Chondrocyte (in vitro differentiated cells): ENCODE measurements at regions not wholly inside any gene's neighbourhood (a gene's known extent, or its start where the extent isn't known, plus 50 kb on each side); places are given as distances from the start of the nearest gene placed in this dataset.
"Not testable (repeated sequence)": the region's sequence is repeated elsewhere in the genome, so short reads cannot be mapped to it uniquely, and the experiment has no call there.

Experiments used
- DNase-seq: peaks from one replicate; pipeline ENCODE4 v3.0.0; 2021; ENCODE audit warnings: mixed read lengths, low spot score
- H3K27ac Mint-ChIP-seq: one replicate; pipeline ENCODE4 v1.8.0; 2021; ENCODE audit warnings: mild to moderate bottlenecking, moderate library complexity, mixed read lengths; ENCODE audit not compliant: unreplicated experiment
- H3K27me3 Mint-ChIP-seq: 2 replicates; pipeline ENCODE4 v1.8.0; 2021; ENCODE audit warnings: low read depth, mixed read lengths
- H3K36me3 Mint-ChIP-seq: 2 replicates; pipeline ENCODE4 v1.8.0; 2021; ENCODE audit warnings: low read depth, mixed read lengths
- H3K4me1 Mint-ChIP-seq: 2 replicates; pipeline ENCODE4 v1.8.0; 2021; ENCODE audit warnings: low read depth, mild to moderate bottlenecking, mixed read lengths
- H3K4me3 Mint-ChIP-seq: one replicate; pipeline ENCODE4 v1.8.0; 2021; ENCODE audit warnings: mild to moderate bottlenecking, moderate library complexity, mixed read lengths; ENCODE audit not compliant: unreplicated experiment
- H3K9me3 Mint-ChIP-seq: 2 replicates; pipeline ENCODE4 v1.8.0; 2021; ENCODE audit warnings: low read depth, mixed read lengths
- CTCF ChIP-seq: fragments of 200-600 bp; sonication (generic); IDR thresholded peaks from 2 replicates; pipeline ENCODE4 v1.5.0; 2021; ENCODE audit warnings: antibody characterized with exemption, mild to moderate bottlenecking, moderate library complexity

- Mint-ChIP-seq H3K27ac (no peak overlapping the region), H3K9me3 (peaks cover 4% of the 10 kb centered on the region), H3K36me3 (no peaks in the 10 kb centered on the region), H3K4me3 (no peak overlapping the region), H3K27me3 (peaks cover 1% of the 10 kb centered on the region), H3K4me1 (no peaks in the 10 kb centered on the region)
- no peak for TF ChIP-seq CTCF
- DNase-seq = no peak
Observed at GRCh38 chr5:110878115-110878514, 139.3 kb downstream of the SLC25A46 start.

DNA sequence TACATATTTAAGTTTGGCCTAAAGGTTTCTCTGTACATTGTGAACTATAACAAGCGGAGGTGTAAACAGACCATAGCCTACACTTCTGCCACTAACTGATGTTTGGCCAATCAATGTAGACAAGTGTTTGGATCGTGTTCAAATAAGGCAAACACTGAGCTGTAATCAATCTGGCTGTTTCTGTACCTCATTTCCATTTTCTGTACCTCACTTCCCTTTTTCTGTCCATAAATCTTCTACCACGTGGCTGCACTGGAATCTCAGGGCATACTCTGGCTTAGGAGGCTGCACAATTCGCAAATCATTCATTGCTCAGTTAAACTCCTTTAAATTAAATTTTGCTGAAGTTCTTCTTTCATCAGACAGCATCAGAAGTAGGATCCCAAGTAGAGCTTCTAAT is 140.9 kb downstream of the SLC25A46 start:
- DNase-seq = no peak
- H3K36me3 Mint-ChIP-seq = no peaks in the 10 kb centered on the region
- no peaks in the 10 kb centered on the region for H3K4me1 Mint-ChIP-seq
- H3K9me3 Mint-ChIP-seq = peaks cover 6% of the 10 kb centered on the region
- no peak overlapping the region for H3K4me3 Mint-ChIP-seq
- H3K27me3 Mint-ChIP-seq = peaks cover 1% of the 10 kb centered on the region
- H3K27ac Mint-ChIP-seq = no peak overlapping the region
- no peak for TF ChIP-seq CTCF

DNA sequence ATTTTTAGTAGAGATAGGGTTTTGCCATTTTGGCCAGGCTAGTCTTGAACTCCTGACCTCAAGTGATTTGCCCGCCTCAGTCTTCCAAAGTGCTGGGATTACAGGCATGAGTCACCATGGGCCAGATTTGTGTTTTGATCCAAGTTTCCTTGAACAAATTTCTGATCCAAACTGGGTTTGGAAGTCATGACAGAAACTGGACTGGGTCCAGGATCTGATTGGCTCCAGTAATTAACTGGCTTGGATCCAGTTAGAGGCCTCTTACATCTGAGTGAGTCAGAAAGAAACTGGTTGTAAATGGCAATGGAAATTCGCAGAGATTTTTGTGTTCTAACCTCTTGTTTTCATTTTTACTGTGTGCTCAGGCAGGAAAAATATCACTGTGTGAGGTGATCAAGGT is 141.6 kb downstream of the SLC25A46 start:
- Mint-ChIP-seq H3K4me1 (no peaks in the 10 kb centered on the region), H3K36me3 (no peaks in the 10 kb centered on the region), H3K9me3 (peaks cover 6% of the 10 kb centered on the region), H3K4me3 (no peak overlapping the region), H3K27ac (no peak overlapping the region), H3K27me3 (peaks cover 1% of the 10 kb centered on the region)
- TF ChIP-seq CTCF = no peak
- DNase-seq = no peak

GRCh38 chr5:110884005-110884404 is 145.2 kb downstream of the SLC25A46 start:
- Mint-ChIP-seq H3K4me3 (no peak overlapping the region), H3K36me3 (no peaks in the 10 kb centered on the region), H3K4me1 (no peaks in the 10 kb centered on the region), H3K9me3 (peaks cover 19% of the 10 kb centered on the region), H3K27ac (no peak overlapping the region), H3K27me3 (no peaks in the 10 kb centered on the region)
- TF ChIP-seq CTCF = no peak
- DNase-seq = no peak

GRCh38 chr5:110887170-110887569 is 148.4 kb downstream of the SLC25A46 start:
- H3K27ac Mint-ChIP-seq, H3K4me1 Mint-ChIP-seq, H3K4me3 Mint-ChIP-seq, H3K36me3 Mint-ChIP-seq, H3K27me3 Mint-ChIP-seq, DNase-seq: not testable (repeated sequence)
- H3K9me3 Mint-ChIP-seq = peaks cover 39% of the 10 kb centered on the region

- H3K27ac Mint-ChIP-seq, H3K27me3 Mint-ChIP-seq, H3K4me3 Mint-ChIP-seq, H3K36me3 Mint-ChIP-seq, H3K4me1 Mint-ChIP-seq: not testable (repeated sequence)
- peaks cover 21% of the 10 kb centered on the region for H3K9me3 Mint-ChIP-seq
- peak; percentile 75 for DNase-seq
Observed at GRCh38 chr5:110893854-110894483, 155.2 kb downstream of the SLC25A46 start.
